GM19372 (cell line): ENCODE measurements at regions not wholly inside any gene's neighbourhood (a gene's known extent, or its start where the extent isn't known, plus 50 kb on each side); places are given as distances from the start of the nearest gene placed in this dataset.

Experiments used
- ATAC-seq: cut with Tn5 transposase; IDR thresholded peaks from one replicate; pipeline ENCODE4 v1.9.1; 2021; ENCODE audit warnings: mild to moderate bottlenecking, low read depth, moderate library complexity; ENCODE audit not compliant: unreplicated experiment

DNA sequence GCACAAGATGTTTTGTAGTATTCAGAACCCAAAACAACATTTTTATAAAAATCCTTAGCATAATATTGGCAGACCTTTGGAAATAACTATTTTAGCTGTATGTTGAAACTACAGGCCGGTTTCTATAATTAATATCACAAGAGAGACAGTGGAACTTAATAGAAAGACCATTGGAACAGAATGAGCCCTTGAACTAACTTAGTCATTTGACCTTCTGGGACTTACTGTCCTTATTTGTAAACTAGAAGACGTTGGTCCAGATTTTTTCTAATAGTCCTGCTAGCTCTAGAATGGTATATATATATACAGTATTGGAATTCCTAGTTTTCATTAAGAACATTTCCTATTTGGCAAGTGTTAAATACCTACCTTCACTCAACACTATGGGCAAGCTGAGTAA lies 69.5 kb upstream of the ALDH1A1 start:
- no peak for ATAC-seq

GRCh38 chr9:73020877-73021276 lies 68.0 kb upstream of the ALDH1A1 start:
- no peak for ATAC-seq

- no peak for ATAC-seq
Measured at GRCh38 chr9:73014011-73014410, 61.2 kb upstream of the ALDH1A1 start.

DNA sequence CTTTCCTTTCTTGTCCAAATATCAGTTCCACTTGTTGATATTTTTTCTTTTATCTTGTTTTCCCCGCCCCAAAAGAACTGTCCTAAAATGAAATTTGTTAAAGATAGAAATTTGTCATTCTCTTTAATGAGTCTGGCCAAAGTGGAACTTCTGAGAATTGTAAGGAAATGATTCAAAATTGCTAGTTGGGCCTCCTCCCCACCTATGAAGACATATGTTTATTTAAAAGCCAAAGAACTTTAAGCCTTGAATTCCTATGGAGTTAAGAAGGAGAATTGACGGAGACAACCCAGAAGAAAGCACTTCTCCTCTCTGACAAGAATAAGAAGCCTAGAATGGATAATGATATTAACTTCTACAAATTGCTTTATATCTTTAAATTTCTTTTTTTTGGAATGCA lies 59.1 kb upstream of the ALDH1A1 start:
- ATAC-seq: no peak

DNA sequence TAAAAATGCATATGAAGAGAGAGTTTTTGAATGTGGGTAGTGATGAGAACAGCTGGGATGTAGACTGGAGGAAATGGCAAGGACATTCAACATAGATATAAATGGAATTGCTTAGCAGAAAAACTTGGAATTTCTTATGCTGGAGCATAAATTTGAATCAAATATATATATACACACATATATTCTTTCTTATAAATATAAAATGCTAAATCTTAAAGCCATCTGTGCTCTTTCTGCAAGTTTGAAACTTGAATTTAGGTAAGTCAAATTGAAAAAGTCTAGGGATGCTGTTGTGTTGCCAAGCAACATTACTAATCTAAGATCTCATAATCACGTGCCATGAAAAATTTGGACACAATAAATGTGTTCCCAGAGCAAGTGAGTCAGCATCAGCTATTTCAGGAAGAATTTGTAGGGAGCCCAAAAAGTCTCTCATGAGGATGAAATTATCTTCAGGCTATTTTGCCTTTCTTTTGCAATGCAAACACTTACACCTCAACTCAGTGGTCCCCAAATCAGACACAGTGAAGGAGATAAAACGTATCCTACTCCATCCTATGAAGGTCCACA lies 58.4 kb upstream of the ALDH1A1 start:
- ATAC-seq: no peak

- ATAC-seq: no peak
Measured at GRCh38 chr9:73009649-73010288, 56.9 kb upstream of the ALDH1A1 start.

DNA sequence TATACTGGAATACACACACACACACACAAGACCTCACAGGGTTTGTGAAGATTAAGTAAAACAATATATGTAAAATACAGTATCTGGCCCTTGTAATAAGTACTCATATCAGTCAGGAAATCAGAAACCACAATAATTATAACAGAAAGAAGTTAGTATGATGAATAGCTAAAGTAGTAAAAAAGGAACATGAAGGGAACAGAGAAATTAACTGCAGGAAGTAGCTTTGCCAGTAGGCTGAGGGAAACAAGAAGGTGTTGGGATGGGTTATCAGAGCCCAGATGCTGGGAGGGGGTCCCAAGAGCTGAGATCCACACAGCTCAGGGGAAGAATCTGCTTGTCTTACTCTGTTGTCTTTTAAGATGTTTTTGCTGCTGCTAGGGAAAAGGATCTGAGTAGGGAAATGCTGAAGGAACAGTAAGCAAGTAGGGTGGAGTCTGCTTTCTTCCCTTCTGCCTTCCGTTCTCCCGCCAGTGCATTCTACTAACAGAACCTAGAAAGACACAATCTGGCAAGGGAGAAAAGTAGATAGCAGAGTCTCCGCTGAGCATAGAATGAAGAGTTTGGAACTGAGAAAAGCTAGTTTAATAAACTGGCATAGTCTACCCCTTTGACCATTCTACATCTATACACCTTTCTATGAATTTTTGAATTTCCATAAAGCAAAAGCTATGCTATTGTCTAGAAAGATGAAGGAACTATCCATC lies 55.3 kb upstream of the ALDH1A1 start:
- no peak for ATAC-seq

GRCh38 chr9:73006986-73007385 lies 54.1 kb upstream of the ALDH1A1 start:
- no peak for ATAC-seq
